ENCODE measurements at regions not wholly inside any gene's neighbourhood (a gene's known extent, or its start where the extent isn't known, plus 50 kb on each side); places are given as distances from the start of the nearest gene placed in this dataset.

DNA sequence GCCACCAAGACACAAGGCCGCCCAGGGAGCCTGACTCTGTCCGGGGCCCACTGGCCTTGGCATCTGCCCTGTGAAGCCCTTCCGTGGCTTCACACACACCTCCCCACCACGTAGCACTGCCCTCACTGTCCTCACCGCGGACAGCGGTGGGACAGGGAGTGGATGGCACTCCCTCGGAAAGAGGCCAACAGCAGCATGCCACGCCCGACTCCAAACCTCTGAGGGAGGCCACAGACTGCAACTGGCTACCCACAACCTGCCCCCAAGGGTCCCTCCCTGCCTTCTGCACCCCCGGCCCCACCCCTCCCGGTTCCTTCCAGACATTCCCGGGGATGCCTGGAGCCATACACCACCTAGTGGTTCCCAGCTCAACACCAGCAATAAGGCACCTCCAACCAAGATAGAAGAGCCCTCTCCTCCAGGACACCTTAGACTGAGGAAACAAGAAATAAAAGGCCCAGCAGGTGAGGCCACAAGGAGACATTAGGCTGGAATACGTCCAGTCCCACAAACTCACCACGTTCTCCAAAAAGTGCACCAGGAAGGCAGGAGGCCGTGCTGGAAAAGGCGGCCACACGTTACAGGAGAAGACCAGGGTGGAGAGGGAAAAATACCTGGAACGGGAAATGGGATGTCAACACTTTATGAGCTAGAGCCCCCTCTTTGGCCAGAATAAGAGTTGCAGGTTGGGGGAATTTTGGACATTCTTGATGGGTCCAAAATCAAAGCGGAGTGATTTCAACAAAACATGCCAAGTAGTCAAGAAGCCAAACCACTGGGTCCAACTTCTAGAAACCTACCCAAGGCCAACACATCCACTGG is 310.0 kb downstream of the SOX9 start:
- no peak for DNase-seq

DNA sequence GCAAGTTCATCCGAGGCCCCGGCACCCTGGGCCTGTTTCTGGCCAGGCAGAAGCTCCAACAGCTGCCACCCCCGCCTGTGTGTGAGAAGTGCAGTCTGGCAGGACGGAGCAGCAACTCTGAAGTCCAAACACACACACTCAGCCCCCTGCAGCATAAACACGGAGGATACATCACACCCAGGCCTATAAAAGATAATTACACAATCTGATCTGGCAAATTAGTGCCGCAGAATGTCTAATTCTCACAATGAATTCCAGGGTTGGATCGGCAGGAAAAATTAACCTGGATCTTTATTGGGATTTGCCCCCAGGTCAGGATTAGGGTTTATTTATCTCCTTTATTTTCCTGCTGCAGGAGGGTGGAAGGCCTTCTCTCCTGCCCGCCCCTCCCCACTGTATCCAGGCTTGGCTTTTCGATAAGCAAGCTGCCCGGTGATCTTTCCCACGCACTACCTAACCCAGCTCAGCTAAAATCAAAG is 311.4 kb downstream of the SOX9 start:
- no peak for DNase-seq

DNA sequence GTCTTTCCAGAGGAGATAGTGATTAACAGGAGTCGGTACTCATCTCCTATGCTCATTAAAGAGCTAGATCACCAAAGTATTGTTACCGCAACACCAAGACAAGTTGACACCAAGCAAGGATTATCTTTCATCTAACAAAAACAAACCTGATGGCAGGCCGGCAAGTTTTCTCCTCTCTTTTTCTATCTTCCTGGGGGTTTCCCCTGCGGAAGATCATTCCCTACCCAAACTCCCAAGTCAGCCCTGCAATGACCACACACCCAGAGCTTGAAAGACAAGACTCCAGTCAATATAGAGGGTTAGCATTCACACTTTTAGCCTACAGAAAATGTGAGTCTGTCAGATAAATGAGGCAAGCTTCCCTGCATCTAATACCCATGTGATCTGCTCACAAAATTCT is 312.1 kb downstream of the SOX9 start:
- no peak for DNase-seq

DNA sequence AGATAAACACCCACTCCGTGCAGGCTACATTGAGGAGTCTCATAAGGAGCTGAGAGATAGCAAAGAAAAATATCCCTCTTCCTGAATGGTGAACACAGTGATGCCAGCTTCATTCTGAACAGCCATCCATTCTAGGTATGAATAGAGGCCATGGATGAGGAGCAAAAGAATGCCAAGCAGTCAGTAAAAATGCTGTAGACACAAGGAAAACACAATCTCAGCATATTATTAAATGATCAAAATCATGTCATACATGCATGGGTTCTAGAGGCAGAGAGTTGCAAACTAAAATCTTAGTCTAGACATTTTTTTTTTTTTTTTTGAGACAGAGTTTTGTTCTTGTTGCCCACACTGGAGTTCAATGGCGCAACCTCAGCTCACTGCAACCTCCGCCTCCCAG is 313.0 kb downstream of the SOX9 start:
- no peak for DNase-seq

DNA sequence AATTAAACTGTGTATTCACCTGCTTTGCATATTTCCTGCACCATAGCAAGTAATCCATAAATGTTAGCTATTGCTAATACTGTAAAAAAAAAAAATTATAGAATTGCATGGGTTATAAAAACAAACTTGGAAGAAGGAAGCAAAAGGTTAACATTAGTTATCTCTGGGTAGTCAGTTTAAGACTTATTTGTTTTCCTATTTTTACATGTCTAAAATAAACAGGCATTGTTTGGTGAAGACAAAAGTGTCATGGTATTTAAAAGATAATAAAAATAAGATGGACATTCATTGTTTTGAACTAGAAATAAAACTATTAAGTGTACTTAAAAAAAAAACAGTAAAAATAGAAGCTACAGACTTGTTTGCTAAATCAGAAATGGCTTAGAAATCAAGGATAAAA is 313.8 kb downstream of the SOX9 start:
- DNase-seq, result no peak

DNA sequence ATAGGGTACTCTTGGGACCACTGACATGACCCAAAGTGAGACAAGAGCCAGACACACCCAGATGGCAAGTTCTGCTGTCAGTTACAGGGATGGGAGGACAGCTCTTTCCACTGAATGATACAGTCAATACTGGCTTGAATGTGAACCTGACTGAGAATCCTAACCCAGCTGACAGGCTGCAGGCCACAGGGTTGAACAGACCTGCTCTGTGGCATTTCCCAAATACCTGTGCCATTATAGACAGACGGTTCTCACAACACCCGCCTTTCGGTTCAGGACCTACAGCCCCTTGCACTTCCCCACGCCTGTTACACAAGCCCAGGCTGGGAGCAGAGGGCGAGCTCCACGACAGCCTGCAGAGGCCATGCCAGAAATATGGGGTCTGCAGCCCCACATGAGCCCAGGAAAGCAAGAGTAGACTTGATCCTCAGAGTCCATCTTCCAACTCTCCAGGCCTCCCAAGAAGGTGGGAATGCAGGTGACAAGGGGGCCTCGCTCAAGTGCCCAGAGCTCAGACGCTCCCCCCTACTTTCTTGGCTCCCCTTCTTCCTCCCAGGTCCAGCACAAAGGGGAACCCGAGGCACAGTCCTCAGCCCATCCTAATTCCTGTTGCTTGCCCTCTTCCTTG is 314.3 kb downstream of the SOX9 start:
- DNase-seq, result no peak

DNA sequence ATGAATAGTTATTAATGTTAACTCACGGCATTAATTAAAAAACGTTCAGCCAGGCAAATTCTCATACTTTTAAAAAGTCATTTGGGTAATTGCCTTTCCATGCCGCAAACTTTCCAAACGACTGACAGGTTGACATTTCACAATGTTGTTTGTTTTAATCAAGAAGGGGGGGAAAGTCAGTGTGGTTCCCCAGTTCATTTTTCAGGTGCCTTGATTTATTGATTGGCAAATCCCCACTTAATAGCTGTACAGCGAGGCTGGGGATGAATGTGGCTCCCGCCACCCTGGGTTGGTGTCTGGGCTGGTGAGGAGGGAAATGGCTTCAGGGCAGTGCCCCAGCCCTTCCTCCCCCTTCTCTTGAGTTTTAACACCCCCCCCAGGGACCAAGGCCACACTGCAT is 318.0 kb downstream of the SOX9 start:
- no peak for DNase-seq

DNA sequence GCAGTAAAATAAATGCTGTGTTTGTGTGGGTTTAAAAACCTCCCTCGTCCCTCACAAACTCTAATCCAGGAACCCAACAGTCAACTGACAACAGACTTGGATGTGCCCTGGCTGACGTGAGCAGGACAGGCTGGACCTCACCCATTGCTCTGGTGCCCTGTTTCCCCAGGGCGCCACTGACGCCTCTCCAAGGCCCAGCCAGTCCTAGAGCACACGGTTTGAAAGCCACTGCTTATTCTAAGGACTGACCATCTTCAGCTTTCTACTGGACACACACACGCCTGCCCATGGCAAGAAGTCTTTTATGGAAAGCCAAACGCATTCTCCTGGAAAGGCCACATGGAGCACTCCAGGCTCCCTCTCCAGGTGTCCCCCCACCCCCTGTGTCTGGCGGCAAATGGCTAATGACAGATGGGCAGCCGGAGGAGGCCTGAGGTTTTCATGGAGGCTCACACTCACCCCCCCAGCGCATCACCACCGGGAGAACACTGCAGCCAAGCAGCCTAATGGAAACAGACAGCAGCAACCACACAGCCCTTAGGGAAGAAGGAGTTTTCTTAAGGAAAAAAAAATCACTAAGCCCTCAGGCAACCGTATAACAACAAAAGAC is 319.2 kb downstream of the SOX9 start:
- no peak for DNase-seq

DNA sequence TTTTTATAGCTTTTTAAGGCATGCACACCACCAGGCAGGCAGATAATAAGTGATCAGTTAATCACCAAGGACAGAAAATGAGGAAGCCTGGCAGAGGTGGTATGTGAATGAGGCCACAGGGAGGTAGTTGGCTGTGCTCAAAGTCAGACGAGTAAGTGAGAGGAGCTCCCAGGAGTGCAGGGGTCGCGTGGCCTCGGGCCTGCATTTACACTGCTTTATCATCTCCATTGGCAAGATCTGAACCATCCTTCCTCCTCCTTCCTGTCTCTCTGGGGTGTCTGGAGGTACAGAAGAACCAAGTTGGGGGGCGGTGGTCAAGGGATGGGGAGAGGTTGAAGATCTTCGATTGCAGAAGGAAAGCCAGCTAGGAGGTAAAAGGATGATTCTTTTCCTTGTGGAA is 320.1 kb downstream of the SOX9 start:
- DNase-seq, result no peak

DNA sequence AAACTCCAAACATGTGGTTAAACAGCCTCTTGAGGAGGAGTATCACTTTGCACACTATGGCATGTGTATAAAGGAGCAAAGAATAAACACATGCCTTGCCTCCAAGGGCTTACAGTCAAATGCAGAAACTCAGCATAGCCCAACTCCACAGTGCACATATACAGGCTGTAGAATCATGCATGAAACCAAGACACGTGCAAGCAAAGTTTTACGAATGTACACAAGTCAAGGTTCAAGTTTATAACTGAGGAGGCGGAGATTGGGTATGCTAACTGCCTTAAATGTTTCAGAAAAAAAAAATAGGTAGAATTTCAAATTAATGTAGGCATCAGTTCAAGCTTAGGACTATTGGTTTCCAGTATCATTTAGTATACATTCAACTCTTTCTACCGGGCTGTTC is 321.1 kb downstream of the SOX9 start:
- DNase-seq, result no peak

DNA sequence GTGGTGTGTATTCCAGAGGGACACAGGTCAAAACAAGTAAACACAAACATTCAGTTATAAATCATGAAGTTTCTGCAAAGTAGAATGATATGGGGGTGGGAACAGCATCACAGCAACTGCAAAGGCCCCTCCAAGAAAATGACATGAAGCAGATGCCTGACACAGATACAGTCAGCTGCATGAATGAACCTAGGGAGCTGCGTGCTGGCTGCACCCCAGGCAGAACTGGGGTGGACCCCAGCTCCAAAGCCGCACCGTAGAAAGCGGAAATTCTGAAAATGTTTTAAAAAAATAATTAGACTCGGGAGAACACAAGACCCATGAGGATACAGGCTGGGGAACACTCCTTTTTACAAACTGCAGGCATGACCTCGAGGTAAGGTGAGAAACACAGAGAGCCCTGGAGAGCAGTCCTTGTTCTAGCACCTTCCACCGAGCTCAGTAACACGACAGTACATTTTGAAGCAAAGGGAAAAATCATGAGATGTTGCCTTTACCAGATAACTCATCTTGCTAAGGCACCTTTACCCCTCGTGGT is 323.8 kb downstream of the SOX9 start:
- no peak for DNase-seq

DNA sequence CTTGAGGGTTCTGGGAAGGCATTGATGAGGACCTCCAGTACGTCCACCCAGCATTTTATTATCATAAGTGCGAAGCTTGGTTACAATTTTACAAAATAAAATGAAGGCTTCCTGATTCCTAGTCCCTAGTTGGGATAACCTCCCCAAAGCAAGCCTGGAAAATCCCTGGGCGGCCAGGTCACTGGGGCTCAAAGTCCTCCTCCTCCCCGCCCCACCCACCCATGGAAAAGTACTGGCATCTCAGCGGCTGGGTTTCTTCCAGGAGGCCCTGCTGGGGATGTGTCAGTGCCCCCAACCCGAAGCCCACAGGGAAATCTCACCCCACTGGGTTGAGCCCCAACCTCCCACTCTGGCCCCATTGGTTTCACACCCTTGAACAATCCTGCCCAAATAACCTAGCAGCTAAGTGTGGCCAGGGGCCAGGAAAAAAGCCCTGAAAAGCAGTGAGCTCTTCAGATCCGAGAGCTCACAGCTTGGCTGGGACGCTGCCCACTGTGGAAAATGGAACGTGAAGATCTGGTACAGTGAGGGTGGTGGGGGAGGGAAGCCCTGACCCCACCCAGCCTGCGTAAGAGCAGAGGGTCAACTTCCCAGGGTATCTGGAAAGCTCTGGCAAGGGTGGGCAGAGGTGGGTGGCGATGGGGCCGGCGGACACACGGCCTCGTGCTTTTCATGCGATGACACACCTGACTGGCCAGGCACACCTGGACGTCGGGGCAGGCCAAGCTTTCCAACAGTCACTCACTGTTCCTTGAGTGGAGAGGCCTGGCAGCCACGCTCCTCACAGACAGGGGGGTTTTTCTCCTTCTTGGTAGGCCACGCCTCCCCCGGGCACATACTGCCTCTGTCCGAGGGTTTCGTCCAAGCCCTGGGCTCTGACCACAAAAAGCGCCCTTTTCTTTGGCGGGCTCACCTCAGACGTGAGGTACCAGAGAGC is 324.5 kb downstream of the SOX9 start:
- no peak for DNase-seq

DNA sequence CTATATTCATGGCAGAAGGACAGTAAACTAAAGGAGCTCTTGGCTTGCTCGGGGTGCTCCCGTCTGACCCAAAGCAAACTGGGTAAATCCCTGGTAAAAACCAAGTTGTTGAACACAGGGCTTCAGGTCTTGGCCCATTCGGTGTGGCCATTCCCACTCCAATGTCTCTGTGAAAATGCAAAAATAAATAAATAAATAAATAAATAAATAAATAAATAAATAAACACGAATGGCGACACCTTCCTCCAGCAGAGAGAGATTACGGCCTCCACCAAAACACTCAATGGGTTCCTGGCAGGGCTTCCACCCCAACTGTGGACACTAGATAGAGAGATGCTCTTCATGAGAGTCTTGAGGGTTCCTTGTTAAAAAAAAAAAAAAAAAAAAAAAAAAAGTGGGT is 325.3 kb downstream of the SOX9 start:
- DNase-seq, result no peak

DNA sequence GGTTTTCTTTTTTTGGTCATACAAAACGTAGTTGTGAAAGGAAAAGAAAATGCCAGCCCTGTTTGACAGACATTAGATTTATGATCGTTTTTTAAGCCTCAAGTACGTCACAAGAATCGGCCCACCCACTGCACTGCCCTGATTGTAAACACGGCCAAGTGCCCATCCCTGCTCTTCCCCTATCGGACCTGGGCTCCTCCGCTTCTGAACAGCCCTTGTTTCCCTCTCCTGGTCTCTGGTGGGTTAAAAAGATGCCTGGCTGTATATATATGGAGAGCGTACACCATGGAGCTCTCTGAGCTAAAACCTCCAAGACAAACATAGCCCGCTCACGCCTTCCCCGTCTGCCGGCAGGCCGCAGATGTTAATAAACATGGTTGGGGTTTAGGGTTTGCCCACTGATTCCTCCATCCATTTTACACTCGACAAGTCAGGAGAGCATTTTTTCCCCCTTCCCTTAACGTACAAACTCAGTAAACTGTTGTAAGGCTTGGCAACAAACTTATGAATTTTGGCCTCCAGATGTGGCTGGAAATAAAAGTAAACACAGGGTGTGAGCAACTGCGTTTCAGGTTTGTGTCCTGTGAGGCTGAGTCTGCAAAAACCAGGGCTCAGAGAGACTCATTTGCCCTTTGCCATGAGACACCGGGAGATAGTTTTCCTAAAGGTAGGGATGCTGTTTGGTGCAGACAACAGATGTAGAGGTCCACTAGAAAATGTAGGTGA is 325.9 kb downstream of the SOX9 start:
- DNase-seq, result no peak

DNA sequence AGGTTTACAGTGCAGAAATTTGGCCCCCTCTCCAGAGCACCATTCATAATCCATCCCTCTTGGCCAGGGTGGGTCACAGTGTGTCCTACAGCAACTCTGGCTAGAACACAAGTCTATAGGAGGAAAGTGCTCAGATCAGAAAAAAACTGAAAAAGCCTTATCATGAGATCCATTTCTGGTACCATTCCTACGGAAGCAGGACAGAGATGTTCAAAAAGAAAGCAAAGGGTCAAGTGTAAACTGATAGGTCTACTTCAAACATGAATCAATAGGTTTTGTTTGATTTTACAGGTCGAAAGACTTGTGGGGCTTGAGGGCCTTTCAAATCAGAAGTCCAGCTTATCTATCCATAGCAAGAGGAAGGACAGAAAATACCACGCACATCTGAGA is 326.4 kb downstream of the SOX9 start:
- no peak for DNase-seq

DNA sequence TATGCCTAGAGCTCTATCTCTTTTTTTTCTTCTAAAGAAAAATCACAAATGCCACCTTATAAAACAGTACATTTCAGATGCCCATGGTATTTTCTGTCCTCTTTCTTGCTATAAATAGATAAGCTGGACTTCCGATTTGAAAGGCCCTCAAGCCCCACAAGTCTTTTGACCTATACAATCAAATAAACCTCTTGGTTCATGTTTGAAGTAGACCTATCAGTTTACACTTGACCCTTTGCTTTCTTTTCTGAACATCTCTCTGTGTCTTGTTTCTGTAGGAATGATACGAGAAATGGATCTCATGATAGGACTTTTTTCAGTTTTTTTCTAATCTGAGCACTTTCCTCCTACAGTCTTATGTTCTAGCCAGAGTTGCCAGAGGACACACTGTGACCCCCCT is 327.2 kb downstream of the SOX9 start:
- DNase-seq, result no peak

DNA sequence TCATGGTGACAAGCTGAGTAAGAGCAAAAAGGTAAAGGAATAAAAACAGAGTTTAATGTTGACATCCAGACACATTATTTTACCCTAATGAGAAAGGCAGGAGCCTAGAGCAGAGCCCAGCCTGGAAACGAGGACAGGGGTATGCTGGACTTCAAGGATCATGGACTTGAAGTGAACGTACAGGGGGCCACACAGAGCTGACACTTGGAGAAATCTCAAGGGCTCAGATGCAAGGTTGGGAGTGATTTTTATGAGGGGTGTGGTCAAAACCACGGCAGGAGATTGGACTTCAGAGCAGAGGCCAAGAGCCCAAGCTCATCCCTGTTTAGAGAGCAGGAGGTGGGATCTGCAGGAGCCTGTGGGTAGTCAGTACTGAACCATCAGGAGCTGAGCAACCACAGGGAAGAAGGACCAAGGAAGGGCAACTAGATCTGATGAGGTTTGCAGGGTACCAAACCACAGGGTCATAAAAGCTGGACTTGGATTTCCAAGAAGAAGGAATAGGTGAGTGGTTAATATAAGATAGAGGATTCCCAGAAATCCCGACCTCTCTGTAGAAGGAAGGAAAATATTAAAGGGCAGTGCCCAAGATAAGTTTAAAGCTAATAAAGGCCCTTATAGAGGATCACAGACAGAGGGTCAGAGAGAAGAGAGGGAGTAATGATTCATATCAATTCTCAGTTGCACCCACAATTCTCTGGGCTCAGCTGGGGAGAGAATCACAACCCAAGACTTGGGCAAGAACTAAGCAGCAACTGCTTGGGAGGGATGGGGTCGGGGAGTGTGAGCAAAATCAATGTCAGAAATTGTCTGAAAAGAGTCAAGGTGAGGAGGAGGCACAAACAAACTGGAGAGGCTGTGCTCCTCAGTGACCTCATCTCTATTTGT is 331.7 kb downstream of the SOX9 start:
- no peak for DNase-seq

DNA sequence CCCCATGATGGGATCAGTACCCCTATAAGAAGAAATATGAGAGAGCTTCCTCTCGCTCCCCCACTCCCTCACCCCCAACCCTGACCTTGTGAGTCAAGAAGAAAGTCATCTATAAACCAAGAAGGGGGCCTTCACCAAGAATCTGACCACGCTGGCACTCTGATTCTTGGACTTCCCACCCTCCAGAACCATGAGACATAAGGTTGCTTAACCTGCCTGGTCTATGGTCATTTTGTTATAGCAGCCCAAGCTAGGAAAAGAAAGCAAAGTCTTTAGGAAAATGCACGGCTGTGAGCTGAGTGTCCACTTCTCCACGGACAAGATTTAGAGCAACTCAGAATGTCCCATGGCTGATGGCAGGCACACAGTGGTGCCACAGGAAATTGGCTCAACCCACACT is 333.5 kb downstream of the SOX9 start:
- no peak for DNase-seq

DNA sequence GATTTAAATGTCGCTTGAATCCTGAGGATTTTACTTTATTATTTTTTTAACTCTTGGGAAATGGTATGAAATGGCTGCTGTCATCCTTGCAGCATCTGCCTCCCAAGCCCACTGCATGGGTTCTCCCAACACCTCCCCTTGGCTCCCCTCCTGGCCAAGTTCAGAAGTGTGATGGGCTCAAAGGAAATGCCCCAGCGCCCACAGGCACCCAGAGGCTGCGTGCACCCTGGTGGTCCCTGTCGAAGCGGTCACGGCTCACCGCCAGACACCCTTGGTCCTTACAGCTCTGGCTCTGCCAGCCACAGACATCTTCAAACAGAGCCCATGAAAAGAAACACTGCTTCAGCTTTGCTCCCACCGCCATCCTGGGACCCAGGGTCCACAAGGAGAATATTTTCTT is 334.7 kb downstream of the SOX9 start:
- no peak for DNase-seq

DNA sequence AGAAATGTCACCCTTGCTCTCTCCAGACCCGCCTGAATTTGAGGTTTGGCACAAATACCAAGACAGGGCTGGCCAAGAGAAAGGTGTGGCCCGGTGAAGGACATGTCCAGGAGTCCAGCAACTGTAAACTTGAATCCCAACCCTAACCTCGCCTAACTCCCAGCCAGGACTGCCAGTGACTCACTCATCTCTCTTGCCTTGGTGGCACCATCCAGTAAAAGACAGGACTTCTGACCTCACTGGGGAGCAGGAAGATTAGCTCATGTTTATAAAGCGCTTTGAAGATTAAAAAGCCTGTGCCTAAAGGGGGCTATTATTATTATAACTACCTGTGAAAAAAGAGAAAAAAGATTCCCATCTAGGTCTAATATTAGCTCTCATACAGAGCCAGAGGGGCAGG is 335.3 kb downstream of the SOX9 start:
- no peak for DNase-seq

DNA sequence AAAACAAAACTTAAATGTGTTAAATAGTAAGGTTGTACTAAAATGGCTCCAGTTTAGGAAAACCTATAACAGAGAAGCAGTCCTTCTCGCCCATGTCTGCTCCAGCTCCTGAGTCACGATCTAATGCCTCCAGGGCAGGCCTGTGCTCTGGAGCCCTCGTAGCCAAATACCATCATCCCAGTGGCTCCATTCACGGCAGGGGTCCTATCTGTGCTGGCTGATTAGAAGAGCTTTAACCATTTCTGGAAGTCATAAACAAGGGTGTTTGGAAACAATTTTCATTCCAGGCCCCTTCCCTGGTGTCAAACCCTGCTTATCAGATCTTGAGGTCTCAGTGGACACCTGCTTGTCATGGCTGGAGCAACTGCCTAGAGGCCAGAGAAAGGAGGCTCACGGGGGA is 336.9 kb downstream of the SOX9 start:
- no peak for DNase-seq
